H9 (cell line): ENCODE measurements at regions not wholly inside any gene's neighbourhood (a gene's known extent, or its start where the extent isn't known, plus 50 kb on each side); places are given as distances from the start of the nearest gene placed in this dataset.

Experiments used
- DNase-seq: peaks from one replicate; pipeline ENCODE4 v3.0.0-alpha.2; 2017
- H2AFZ ChIP-seq: one replicate; pipeline ENCODE4 v1.6.1; 2013; ENCODE audit warnings: mild to moderate bottlenecking, low read length, control low read depth, moderate library complexity
- H2AK5ac ChIP-seq: 2 replicates; pipeline ENCODE4 v1.6.1; 2013; ENCODE audit warnings: low read length, control low read depth, mixed read lengths; ENCODE audit not compliant: insufficient read length
- H2BK120ac ChIP-seq: one replicate; pipeline ENCODE4 v1.6.1; 2013; ENCODE audit warnings: low read depth, mild to moderate bottlenecking, low read length, control low read depth, inconsistent platforms; ENCODE audit not compliant: poor library complexity, severe bottlenecking
- H2BK12ac ChIP-seq: 2 replicates; pipeline ENCODE4 v1.6.1; 2013; ENCODE audit warnings: low read length, control low read depth, mixed read lengths, low read depth; ENCODE audit not compliant: insufficient read length
- H2BK15ac ChIP-seq: 2 replicates; pipeline ENCODE4 v1.6.1; 2013; ENCODE audit warnings: low read depth, low read length, control low read depth
- H2BK20ac ChIP-seq: one replicate; pipeline ENCODE4 v1.6.1; 2013; ENCODE audit warnings: low read depth, mild to moderate bottlenecking, low read length, control low read depth, inconsistent platforms; ENCODE audit not compliant: poor library complexity, severe bottlenecking
- H2BK5ac ChIP-seq: 2 replicates; pipeline ENCODE4 v1.6.1; 2013; ENCODE audit warnings: low read length, control low read depth, mixed read lengths; ENCODE audit not compliant: insufficient read length
- H3K14ac ChIP-seq: 2 replicates; pipeline ENCODE4 v1.6.1; 2013; ENCODE audit warnings: low read length, control low read depth; ENCODE audit not compliant: insufficient read depth
- H3K18ac ChIP-seq: 2 replicates; pipeline ENCODE4 v1.6.1; 2013; ENCODE audit warnings: low read depth, mild to moderate bottlenecking, mixed read lengths, low read length, control low read depth; ENCODE audit not compliant: insufficient read length
- H3K23ac ChIP-seq: 2 replicates; pipeline ENCODE4 v1.6.1; 2013; ENCODE audit warnings: low read length, control low read depth, mixed read lengths, low read depth; ENCODE audit not compliant: insufficient read length
- H3K23me2 ChIP-seq: 2 replicates; pipeline ENCODE4 v1.6.1; 2013; ENCODE audit warnings: low read depth, mild to moderate bottlenecking, mixed read lengths, low read length, control low read depth; ENCODE audit not compliant: insufficient read length, poor library complexity, severe bottlenecking
- H3K27ac ChIP-seq: 2 replicates; pipeline ENCODE4 v1.5.1; 2013; ENCODE audit warnings: low read length, control low read depth, mixed read lengths, low read depth; ENCODE audit not compliant: insufficient read length
- H3K27me3 ChIP-seq: 2 replicates; pipeline ENCODE4 v1.6.1; 2013; ENCODE audit warnings: low read length, control low read depth, inconsistent platforms; ENCODE audit not compliant: insufficient read depth
- H3K4ac ChIP-seq: 2 replicates; pipeline ENCODE4 v1.6.1; 2013; ENCODE audit warnings: low read depth, mild to moderate bottlenecking, control low read depth, inconsistent platforms, low read length, moderate library complexity
- H3K4me1 ChIP-seq: 2 replicates; pipeline ENCODE4 v1.6.1; 2013; ENCODE audit warnings: low read length, control low read depth, inconsistent platforms; ENCODE audit not compliant: insufficient read depth
- H3K4me2 ChIP-seq: 2 replicates; pipeline ENCODE4 v1.6.1; 2013; ENCODE audit warnings: low read length, control low read depth, mixed read lengths; ENCODE audit not compliant: insufficient read length, insufficient read depth
- H3K56ac ChIP-seq: 2 replicates; pipeline ENCODE4 v1.6.1; 2013; ENCODE audit warnings: low read depth, mild to moderate bottlenecking, mixed read lengths, low read length, control low read depth; ENCODE audit not compliant: insufficient read length
- H3K79me1 ChIP-seq: 2 replicates; pipeline ENCODE4 v1.6.1; 2013; ENCODE audit warnings: low read depth, mild to moderate bottlenecking, moderate library complexity, low read length, control low read depth, inconsistent platforms; ENCODE audit not compliant: insufficient read depth, poor library complexity, severe bottlenecking
- H3K79me2 ChIP-seq: 2 replicates; pipeline ENCODE4 v1.6.1; 2013; ENCODE audit warnings: low read length, control low read depth, inconsistent platforms; ENCODE audit not compliant: insufficient read depth
- H3K9ac ChIP-seq: 2 replicates; pipeline ENCODE4 v1.6.1; 2013; ENCODE audit warnings: low read length, control low read depth, mixed read lengths; ENCODE audit not compliant: insufficient read length; ENCODE audit errors: extremely low read depth
- H3K9me3 ChIP-seq: one replicate; pipeline ENCODE4 v1.6.1; 2013; ENCODE audit warnings: low read depth, low read length, inconsistent platforms; ENCODE audit not compliant: control insufficient read depth
- H3T11ph ChIP-seq: one replicate; pipeline ENCODE4 v1.6.1; 2013; ENCODE audit warnings: mild to moderate bottlenecking, low read length, control low read depth, inconsistent platforms
- H4K20me1 ChIP-seq: one replicate; pipeline ENCODE4 v1.6.1; 2013; ENCODE audit not compliant: control insufficient read depth, insufficient read length, insufficient read depth
- H4K5ac ChIP-seq: 2 replicates; pipeline ENCODE4 v1.6.1; 2013; ENCODE audit warnings: low read depth, mild to moderate bottlenecking, mixed read lengths, low read length, control low read depth; ENCODE audit not compliant: insufficient read length
- H4K8ac ChIP-seq: replicated peaks from 2 replicates; pipeline ENCODE4 v1.6.1; 2013; ENCODE audit warnings: low read length, control low read depth, mixed read lengths, low read depth; ENCODE audit not compliant: insufficient read length
- H4K91ac ChIP-seq: 2 replicates; pipeline ENCODE4 v1.6.1; 2013; ENCODE audit warnings: low read depth, mild to moderate bottlenecking, moderate library complexity, mixed read lengths, low read length, control low read depth; ENCODE audit not compliant: insufficient read length
- H3K27ac Mint-ChIP-seq, 3 experiments: 2 replicates in 2 of 3; 3 replicates in 1 of 3; pipeline ENCODE4 v1.8.0; 2020 to 2021; ENCODE audit warnings: mixed read lengths in 3 of 3, mild to moderate bottlenecking in 1 of 3, moderate library complexity in 1 of 3
- H3K27me3 Mint-ChIP-seq: 2 replicates; pipeline ENCODE4 v1.8.0; 2021; ENCODE audit warnings: low read depth, mild to moderate bottlenecking, moderate library complexity, mixed read lengths
- H3K36me3 Mint-ChIP-seq, 3 experiments: 2 replicates in 2 of 3; 3 replicates in 1 of 3; pipeline ENCODE4 v1.8.0; 2020 to 2021; ENCODE audit warnings: low read depth in 3 of 3, mixed read lengths in 3 of 3; ENCODE audit not compliant: insufficient read depth in 1 of 3
- H3K4me1 Mint-ChIP-seq, 2 experiments: 2 replicates each; pipeline ENCODE4 v1.8.0; 2020; ENCODE audit warnings: mixed read lengths in 2 of 2
- H3K4me3 Mint-ChIP-seq, 2 experiments: 2 replicates in 1 of 2; 3 replicates in 1 of 2; pipeline ENCODE4 v1.8.0; 2020 to 2021; ENCODE audit warnings: mild to moderate bottlenecking in 2 of 2, mixed read lengths in 2 of 2, moderate library complexity in 1 of 2
- H3K9me3 Mint-ChIP-seq, 2 experiments: 2 replicates in 1 of 2; 3 replicates in 1 of 2; pipeline ENCODE4 v1.8.0; 2020; ENCODE audit warnings: mild to moderate bottlenecking in 2 of 2, mixed read lengths in 2 of 2, moderate library complexity in 1 of 2
- CTCF ChIP-seq: fragments of 200-600 bp; sonication (generic); conservative IDR thresholded peaks from 3 replicates; pipeline ENCODE4 v1.8.0; 2021; ENCODE audit warnings: antibody characterized with exemption, mild to moderate bottlenecking
- WGBS: extraction: QIAGEN DNeasy Blood & Tissue Kit; methylation state at CpG from one replicate; pipeline ENCODE4 v1.1.7; 2013; ENCODE audit warnings: missing lambda C conversion rate, low lambda C conversion rate, mixed read lengths; ENCODE audit not compliant: insufficient read length; ENCODE audit errors: extremely low coverage; 5-methylcytosine and 5-hydroxymethylcytosine counted together

GRCh38 chr11:89119426-89119825, 53.6 kb upstream of the GRM5 start:
- no peak overlapping the region for H3K4ac ChIP-seq
- no CpG with 5 or more reads among the region's 1 CpG for WGBS
- H4K8ac ChIP-seq: no peak overlapping the region
- peaks cover 0 to 2% (median 0%) of the 10 kb centered on the region in 3 experiments; a peak in 1 of 7 replicates for H3K36me3 Mint-ChIP-seq
- no peaks in the 10 kb centered on the region for H3K79me2 ChIP-seq
- H3K14ac ChIP-seq: no peak overlapping the region
- H3K79me1 ChIP-seq: no peaks in the 10 kb centered on the region
- H3K4me3 Mint-ChIP-seq: no peak overlapping the region
- no peaks in the 10 kb centered on the region for H3K27me3 ChIP-seq
- no peak overlapping the region for H3T11ph ChIP-seq
- H3K9me3 ChIP-seq: no peaks in the 10 kb centered on the region
- H3K27ac ChIP-seq: no peak overlapping the region
- peaks cover 4 to 6% of the 10 kb centered on the region in 2 experiments for H3K4me1 Mint-ChIP-seq
- H4K5ac ChIP-seq: no peak overlapping the region
- H3K4me1 ChIP-seq: no peaks in the 10 kb centered on the region
- no peak overlapping the region for H2BK15ac ChIP-seq
- no peak overlapping the region for H3K4me2 ChIP-seq
- H3K23ac ChIP-seq: no peak overlapping the region
- H2BK12ac ChIP-seq: no peak overlapping the region
- no peak overlapping the region for H2BK5ac ChIP-seq
- no peak overlapping the region for H4K91ac ChIP-seq
- no peak overlapping the region for H2BK120ac ChIP-seq
- no peak for DNase-seq
- H4K20me1 ChIP-seq: no peaks in the 10 kb centered on the region
- no peak overlapping the region for H3K9ac ChIP-seq
- H3K23me2 ChIP-seq: no peaks in the 10 kb centered on the region
- H3K56ac ChIP-seq: no peak overlapping the region
- H2AK5ac ChIP-seq: no peak overlapping the region
- no peak overlapping the region for H2AFZ ChIP-seq
- no peak overlapping the region for H3K18ac ChIP-seq
- no peak overlapping the region for H3K27ac Mint-ChIP-seq
- H2BK20ac ChIP-seq: no peak overlapping the region
- peaks cover 5 to 7% of the 10 kb centered on the region in 2 experiments; a peak in 2 of 5 replicates for H3K9me3 Mint-ChIP-seq
- no peak for TF ChIP-seq CTCF
- H3K27me3 Mint-ChIP-seq: no peaks in the 10 kb centered on the region
